HCT116 (cell line): ENCODE measurements at regions not wholly inside any gene's neighbourhood (a gene's known extent, or its start where the extent isn't known, plus 50 kb on each side); places are given as distances from the start of the nearest gene placed in this dataset.
A peak's percentile ranks its signal among the peaks of the same experiment; 100 is the strongest.

Source experiments
- ATAC-seq: fragments of 200-7000 bp; cut with Tn5 transposase; 2 replicates; pipeline ENCODE4 v1.9.1; 2020; ENCODE audit warnings: mild to moderate bottlenecking, moderate library complexity
- BruUV-seq: library from RNA; stranded (reverse); fragments of 400-500 nt; replicated peaks from 2 replicates; lab custom pipeline; 2021; lab: Mats Ljungman, UMichigan
- CTCF ChIA-PET: fragments of 300-600 bp; sonication (Branson Sonifier 250); formaldehyde crosslinking; loops from one replicate; lab custom pipeline; 2021; ENCODE audit warnings: antibody characterized with exemption; lab: Charles Lee
- POLR2A ChIA-PET: fragments of 300-600, 350-600 bp; sonication (Branson Sonifier 250); formaldehyde crosslinking; loops from one replicate; lab custom pipeline; 2021; ENCODE audit warnings: antibody characterized with exemption; lab: Charles Lee
- RAD21 ChIA-PET, 2 experiments: fragments of 300-600 bp; sonication (Branson Sonifier 250); formaldehyde crosslinking; loops; one replicate each; lab custom pipeline; 2023; ENCODE audit warnings: low total read pairs in 2 of 2; ENCODE audit not compliant: uncharacterized antibody in 2 of 2, unreplicated experiment in 2 of 2, low non-redundant PET in 1 of 2; lab: Charles Lee
- DNase-seq: peaks from one replicate; pipeline ENCODE4 v3.0.0-alpha.2; 2010; ENCODE audit warnings: low read depth, low spot score
- H2AFZ ChIP-seq: fragments of 200-600 bp; shearing (Covaris generic), sonication (generic); 2 replicates; pipeline ENCODE4 v1.6.1; 2017; ENCODE audit warnings: low read depth, mixed run types, mixed read lengths, antibody characterized with exemption, low read length; ENCODE audit not compliant: poor library complexity, severe bottlenecking
- H3K27ac ChIP-seq: 2 replicates; pipeline ENCODE4 v1.5.1; 2012; ENCODE audit warnings: low read depth, low read length
- H3K27me3 ChIP-seq: fragments of 200-600 bp; sonication (generic); 2 replicates; pipeline ENCODE4 v1.6.1; 2016; ENCODE audit warnings: mixed run types, low read length, mixed read lengths; ENCODE audit not compliant: insufficient read depth
- H3K36me3 ChIP-seq, 2 experiments: fragments of 200-500 bp in 1 of 2; fragments of 200-600 bp in 1 of 2; sonication (Bioruptor generic) in 1 of 2; sonication (generic) in 1 of 2; 2 replicates each; pipeline versions ENCODE4 v1.5.1 to v1.6.1; 2014 to 2016; ENCODE audit warnings: low read length in 2 of 2, inconsistent platforms in 1 of 2, mixed read lengths in 1 of 2, mixed run types in 1 of 2; ENCODE audit not compliant: insufficient read depth in 2 of 2, control insufficient read depth in 1 of 2
- H3K4me1 ChIP-seq, 2 experiments: fragments of 200-600 bp in 1 of 2; sonication (generic) in 1 of 2; 2 replicates each; pipeline versions ENCODE4 v1.5.1 to v1.6.1; 2012 to 2017; ENCODE audit warnings: low read length in 2 of 2, inconsistent platforms in 1 of 2, mild to moderate bottlenecking in 1 of 2, mixed read lengths in 1 of 2, mixed run types in 1 of 2, moderate library complexity in 1 of 2; ENCODE audit not compliant: insufficient read depth in 2 of 2, control insufficient read depth in 1 of 2
- H3K4me2 ChIP-seq: fragments of 200-600 bp; sonication (generic); 2 replicates; pipeline ENCODE4 v1.6.1; 2017; ENCODE audit warnings: mixed run types, low read length, mixed read lengths
- H3K4me3 ChIP-seq, 2 experiments: fragments of 200-600 bp in 1 of 2; sonication (generic) in 1 of 2; replicated peaks in 1 of 2; 2 replicates each; pipeline ENCODE4 v1.5.1; 2011 to 2016; ENCODE audit warnings: low read length in 2 of 2, control low read depth in 1 of 2, low read depth in 1 of 2, mild to moderate bottlenecking in 1 of 2, mixed read lengths in 1 of 2, mixed run types in 1 of 2
- H3K79me2 ChIP-seq: fragments of 200-600 bp; sonication (generic); 2 replicates; pipeline ENCODE4 v1.6.1; 2017; ENCODE audit warnings: mild to moderate bottlenecking, mixed run types, low read length, moderate library complexity, mixed read lengths; ENCODE audit not compliant: insufficient read depth
- H3K9ac ChIP-seq: fragments of 200-600 bp; sonication (generic); 2 replicates; pipeline ENCODE4 v1.6.1; 2016; ENCODE audit warnings: low read length, mixed read lengths
- H3K9me2 ChIP-seq: fragments of 200-600 bp; sonication (generic), shearing (Covaris generic); 2 replicates; pipeline ENCODE4 v1.6.1; 2017; ENCODE audit warnings: mixed run types, mild to moderate bottlenecking, moderate library complexity; ENCODE audit not compliant: insufficient read depth
- H3K9me3 ChIP-seq, 2 experiments: fragments of 200-500 bp in 1 of 2; fragments of 200-600 bp in 1 of 2; sonication (Bioruptor generic) in 1 of 2; sonication (generic) in 1 of 2; 2 replicates each; pipeline ENCODE4 v1.6.1; 2014 to 2017; ENCODE audit warnings: low read length in 2 of 2, mixed read lengths in 2 of 2, inconsistent platforms in 1 of 2, low read depth in 1 of 2, mild to moderate bottlenecking in 1 of 2, mixed run types in 1 of 2, moderate library complexity in 1 of 2; ENCODE audit not compliant: control insufficient read depth in 1 of 2, insufficient read depth in 1 of 2
- H4K20me1 ChIP-seq: fragments of 200-600 bp; sonication (generic), shearing (Covaris generic); 2 replicates; pipeline ENCODE4 v1.6.1; 2017; ENCODE audit warnings: mixed run types, mild to moderate bottlenecking, moderate library complexity; ENCODE audit not compliant: insufficient read depth
- CTCF ChIP-seq, 3 experiments: fragments of 200-600 bp in 1 of 3; sonication (generic) in 1 of 3; IDR thresholded peaks in 2 of 3; conservative IDR thresholded peaks in 1 of 3; 2 replicates each; pipeline ENCODE4 v1.5.1; 2012 to 2017; ENCODE audit warnings: low read depth in 2 of 3, low read length in 2 of 3, antibody characterized with exemption in 1 of 3, borderline replicate concordance in 1 of 3, control low read depth in 1 of 3, mild to moderate bottlenecking in 1 of 3, mixed read lengths in 1 of 3, mixed run types in 1 of 3, moderate library complexity in 1 of 3; ENCODE audit not compliant: insufficient read depth in 1 of 3
- EZH2 ChIP-seq: fragments of 200-600 bp; sonication (generic); IDR thresholded peaks from 2 replicates; pipeline ENCODE4 v1.6.1; 2017; ENCODE audit warnings: antibody characterized with exemption, mixed run types
- FOSL1 ChIP-seq: IDR thresholded peaks from 2 replicates; pipeline ENCODE4 v1.6.1; 2012; ENCODE audit warnings: low read depth
- MAX ChIP-seq: IDR thresholded peaks from 2 replicates; pipeline ENCODE4 v1.6.1; 2012
- POLR2A ChIP-seq: IDR thresholded peaks from 2 replicates; pipeline ENCODE4 v1.7.0; 2011; ENCODE audit warnings: borderline replicate concordance; ENCODE audit not compliant: insufficient read depth, insufficient read length; ENCODE audit errors: extremely low read depth
- POLR2AphosphoS5 ChIP-seq: IDR thresholded peaks from 2 replicates; pipeline ENCODE4 v1.6.1; 2011; ENCODE audit warnings: mild to moderate bottlenecking, low read depth, low read length, moderate library complexity
- RAD21 ChIP-seq: IDR thresholded peaks from 2 replicates; pipeline ENCODE4 v1.6.1; 2012; ENCODE audit warnings: low read depth, mild to moderate bottlenecking
- intact Hi-C: fragments of 100-400 bp; cut with micrococcal nuclease; formaldehyde crosslinking; loops from 2 replicates; pipeline ENCODE4 v1.10.0; 2022

GRCh38 chr18:28995319-28995718 is 818.4 kb upstream of the CDH2 start:
- CTCF ChIA-PET = interaction anchor here (1.1 to 1.9 kb wide), 3 partner anchors 10 to 1286 kb away, joined by 4 to 5 read pairs (median 4); no protein-coding TSS in a partner anchor
- TF ChIP-seq CTCF (IDR thresholded peaks at IDR 0.05 in 2 of 3, conservative IDR thresholded peaks at IDR 0.05 in 1 of 3; ENCODE audit: borderline replicate concordance in 1 of 3, insufficient read depth in 1 of 3, low read depth in 2 of 3, low read length in 2 of 3) = peak in 2 of 3 experiments; percentile 29 to 39; a peak in 3 of 6 replicates
- TF ChIP-seq MAX = no peak
- peak; percentile 34; the same call in 1 of the 2 replicates for TF ChIP-seq RAD21
- ATAC-seq (0 out of 2 replicates have a peak, but pooled peaks have one; percentile 49), DNase-seq (peak; percentile 0)
- Histone ChIP-seq H3K27ac (no peak overlapping the region), H3K27me3 (no peaks in the 10 kb centered on the region), H3K9me3 (no peaks in the 10 kb centered on the region), H3K4me3 (no peak overlapping the region), H4K20me1 (no peaks in the 10 kb centered on the region), H3K79me2 (no peaks in the 10 kb centered on the region), H3K9ac (no peak overlapping the region), H2AFZ (no peak overlapping the region), H3K4me1 (no peaks in the 10 kb centered on the region), H3K4me2 (no peak overlapping the region), H3K9me2 (no peaks in the 10 kb centered on the region), H3K36me3 (no peaks in the 10 kb centered on the region)
- RAD21 ChIA-PET = no interaction called here
- intact Hi-C loops = no loop called here
- POLR2A ChIA-PET = no interaction called here
- no TSS peak for BruUV-seq

- no peak overlapping the region for H2AFZ ChIP-seq
- H3K27ac ChIP-seq = no peak overlapping the region
- no peak overlapping the region for H3K9ac ChIP-seq
- POLR2A ChIA-PET = no interaction called here
- DNase-seq (no peak), ATAC-seq (no peak)
- no peak overlapping the region for H3K4me2 ChIP-seq
- H3K79me2 ChIP-seq = no peaks in the 10 kb centered on the region
- RAD21 ChIA-PET = no interaction called here
- TF ChIP-seq POLR2A (no peak), POLR2AphosphoS5 (no peak), EZH2 (no peak), FOSL1 (no peak)
- TF ChIP-seq, all 23 proteins: peak for 0
- Histone ChIP-seq H3K4me3 (no peak overlapping the region), H3K36me3 (no peaks in the 10 kb centered on the region), H3K27me3 (no peaks in the 10 kb centered on the region), H3K4me1 (no peaks in the 10 kb centered on the region), H3K9me2 (no peaks in the 10 kb centered on the region), H4K20me1 (no peaks in the 10 kb centered on the region), H3K9me3 (no peaks in the 10 kb centered on the region)
- CTCF ChIA-PET = interaction anchor here (1.0 kb wide), 1 partner anchor 23 kb away, joined by 3 read pairs; no protein-coding TSS in a partner anchor
- BruUV-seq = no TSS peak
- intact Hi-C loops = no loop called here
These were observed 807.8 kb upstream of the CDH2 start for GRCh38 chr18:28984731-28985130.
